ENCODE measurements at regions not wholly inside any gene's neighbourhood (a gene's known extent, or its start where the extent isn't known, plus 50 kb on each side); places are given as distances from the start of the nearest gene placed in this dataset.

GRCh38 chr5:30736669-30737068 lies 456.8 kb upstream of the CDH6 start:
- intact Hi-C loops (cut with DNase I; ENCODE audit: low total_unique reads) = no loop called here
- Histone ChIP-seq H3K27me3 (no peaks in the 10 kb centered on the region), H3K27ac (no peak overlapping the region), H3K9me3 (no peaks in the 10 kb centered on the region), H3K4me3 (no peak overlapping the region), H3K36me3 (ENCODE audit: low read depth, missing control alignments) (no peaks in the 10 kb centered on the region), H3K4me1 (no peaks in the 10 kb centered on the region)
- DNase-seq = no peak
- TF ChIP-seq, protein P1, sequence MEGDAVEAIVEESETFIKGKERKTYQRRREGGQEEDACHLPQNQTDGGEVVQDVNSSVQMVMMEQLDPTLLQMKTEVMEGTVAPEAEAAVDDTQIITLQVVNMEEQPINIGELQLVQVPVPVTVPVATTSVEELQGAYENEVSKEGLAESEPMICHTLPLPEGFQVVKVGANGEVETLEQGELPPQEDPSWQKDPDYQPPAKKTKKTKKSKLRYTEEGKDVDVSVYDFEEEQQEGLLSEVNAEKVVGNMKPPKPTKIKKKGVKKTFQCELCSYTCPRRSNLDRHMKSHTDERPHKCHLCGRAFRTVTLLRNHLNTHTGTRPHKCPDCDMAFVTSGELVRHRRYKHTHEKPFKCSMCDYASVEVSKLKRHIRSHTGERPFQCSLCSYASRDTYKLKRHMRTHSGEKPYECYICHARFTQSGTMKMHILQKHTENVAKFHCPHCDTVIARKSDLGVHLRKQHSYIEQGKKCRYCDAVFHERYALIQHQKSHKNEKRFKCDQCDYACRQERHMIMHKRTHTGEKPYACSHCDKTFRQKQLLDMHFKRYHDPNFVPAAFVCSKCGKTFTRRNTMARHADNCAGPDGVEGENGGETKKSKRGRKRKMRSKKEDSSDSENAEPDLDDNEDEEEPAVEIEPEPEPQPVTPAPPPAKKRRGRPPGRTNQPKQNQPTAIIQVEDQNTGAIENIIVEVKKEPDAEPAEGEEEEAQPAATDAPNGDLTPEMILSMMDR (IDR thresholded peaks at IDR 0.05) = no peak
- TF ChIP-seq POLR2A (IDR thresholded peaks at IDR 0.05) = no peak

DNA sequence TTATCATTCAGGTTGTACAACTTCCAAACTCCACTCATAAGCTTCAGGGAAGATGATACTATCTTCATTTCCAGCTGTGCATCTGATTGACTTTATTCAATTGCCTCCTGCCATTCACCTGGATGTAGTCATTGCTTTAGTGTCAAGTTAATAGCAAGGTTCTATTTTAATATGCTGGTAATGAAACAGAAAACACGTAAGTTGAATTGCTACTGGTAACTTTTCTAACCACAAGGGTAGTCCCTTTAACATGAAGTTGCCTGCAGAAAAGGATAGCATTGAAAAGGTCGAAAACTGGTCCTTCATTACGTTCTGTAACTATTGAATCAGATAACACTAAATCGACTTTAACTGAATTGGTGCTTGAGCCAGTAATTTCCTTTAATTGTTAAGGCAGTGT lies 459.4 kb upstream of the CDH6 start:
- TF ChIP-seq POLR2A (IDR thresholded peaks at IDR 0.05) = no peak
- TF ChIP-seq, protein P1 (IDR thresholded peaks at IDR 0.05) = no peak
- H3K9me3 ChIP-seq = no peaks in the 10 kb centered on the region
- H3K27me3 ChIP-seq = no peaks in the 10 kb centered on the region
- H3K4me3 ChIP-seq = no peak overlapping the region
- intact Hi-C loops (cut with DNase I; ENCODE audit: low total_unique reads) = no loop called here
- no peak overlapping the region for H3K27ac ChIP-seq
- H3K36me3 ChIP-seq (ENCODE audit: low read depth, missing control alignments) = no peaks in the 10 kb centered on the region
- no peak for DNase-seq
- no peaks in the 10 kb centered on the region for H3K4me1 ChIP-seq
- 82 to 90% methylated on average over 4 of the region's 4 CpGs for WGBS, 2 donors

DNA sequence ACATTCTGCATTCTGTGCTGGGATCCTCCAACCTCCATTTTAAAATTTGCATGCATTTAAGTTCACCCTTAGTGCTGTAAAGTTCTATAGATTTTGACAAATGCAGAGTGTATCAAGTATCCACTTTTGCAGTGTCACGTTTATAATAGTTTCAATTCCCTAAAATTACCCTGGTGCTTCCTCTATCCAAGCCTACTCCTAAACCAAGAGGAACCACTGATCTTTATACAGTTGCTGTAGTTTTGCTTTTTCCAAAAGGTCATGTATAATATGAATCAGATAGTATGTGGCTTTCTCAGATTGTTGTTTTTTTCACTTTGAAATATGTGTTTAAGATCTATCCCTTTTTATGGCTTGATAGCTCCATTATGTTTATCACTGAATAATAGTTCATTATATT lies 468.4 kb upstream of the CDH6 start:
- TF ChIP-seq, protein P1 (IDR thresholded peaks at IDR 0.05) = no peak
- DNase-seq = no peak
- Histone ChIP-seq H3K36me3 (ENCODE audit: low read depth, missing control alignments) (no peaks in the 10 kb centered on the region), H3K27me3 (no peaks in the 10 kb centered on the region), H3K4me3 (no peak overlapping the region), H3K9me3 (no peaks in the 10 kb centered on the region), H3K4me1 (no peaks in the 10 kb centered on the region), H3K27ac (no peak overlapping the region)
- intact Hi-C loops (cut with DNase I; ENCODE audit: low total_unique reads) = no loop called here
- WGBS, 2 donors = 82 to 94% methylated on average over 1 of the region's 1 CpG

DNA sequence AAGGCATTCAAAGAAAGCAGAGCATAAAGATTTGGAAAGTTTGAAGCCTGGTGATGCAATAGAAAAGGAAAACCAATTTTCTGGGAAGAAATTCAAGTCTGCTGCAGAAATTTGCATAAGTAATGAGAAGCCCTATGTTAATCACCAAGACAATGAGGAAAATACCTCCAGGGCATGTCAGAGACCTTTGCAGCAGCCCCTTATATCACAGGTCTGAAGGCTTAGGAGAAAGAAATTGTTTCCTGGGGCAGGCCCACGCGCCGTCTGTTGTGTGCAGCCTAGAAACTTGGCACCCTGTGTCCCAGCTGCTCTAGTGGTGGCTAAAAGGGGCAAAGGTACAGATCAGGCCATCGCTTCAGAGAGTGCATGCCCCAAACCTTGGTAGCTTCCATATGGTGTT lies 495.3 kb upstream of the CDH6 start:
- intact Hi-C loops (cut with DNase I; ENCODE audit: low total_unique reads) = no loop called here
- H3K27me3 ChIP-seq = no peaks in the 10 kb centered on the region
- TF ChIP-seq, protein P1 (IDR thresholded peaks at IDR 0.05) = no peak
- TF ChIP-seq POLR2A (IDR thresholded peaks at IDR 0.05) = no peak
- no peaks in the 10 kb centered on the region for H3K36me3 ChIP-seq (ENCODE audit: low read depth, missing control alignments)
- H3K4me3 ChIP-seq = no peak overlapping the region
- no peaks in the 10 kb centered on the region for H3K9me3 ChIP-seq
- H3K4me1 ChIP-seq = no peaks in the 10 kb centered on the region
- no peak for DNase-seq
- no peak overlapping the region for H3K27ac ChIP-seq
- WGBS, 2 donors = 87 to 89% methylated on average over 4 of the region's 4 CpGs

GRCh38 chr5:30693326-30693725 lies 500.2 kb upstream of the CDH6 start:
- Histone ChIP-seq H3K4me1 (no peaks in the 10 kb centered on the region), H3K36me3 (ENCODE audit: low read depth, missing control alignments) (no peaks in the 10 kb centered on the region), H3K4me3 (no peak overlapping the region), H3K27me3 (no peaks in the 10 kb centered on the region), H3K27ac (no peak overlapping the region), H3K9me3 (no peaks in the 10 kb centered on the region)
- WGBS, 2 donors = 27 to 52% methylated on average over 2 of the region's 2 CpGs
- TF ChIP-seq, protein P1 (IDR thresholded peaks at IDR 0.05) = no peak
- no peak for TF ChIP-seq POLR2A (IDR thresholded peaks at IDR 0.05)
- DNase-seq = no peak
- intact Hi-C loops (cut with DNase I; ENCODE audit: low total_unique reads) = no loop called here

All from testis (tissue), 2 donors.